Uterus (tissue), 3 donors: ENCODE measurements at regions not wholly inside any gene's neighbourhood (a gene's known extent, or its start where the extent isn't known, plus 50 kb on each side); places are given as distances from the start of the nearest gene placed in this dataset.

Experiments
- DNase-seq, 2 donors: peaks; one replicate each; pipeline ENCODE4 v3.0.0-alpha.2; 2019 to 2020
- H3K27ac ChIP-seq, 2 donors: fragments of 200-600 bp; sonication (generic); 1 replicate in 1 of 2; 2 replicates in 1 of 2; pipeline ENCODE4 v1.5.1; 2016 to 2018
- H3K27me3 ChIP-seq, 2 donors: fragments of 200-600 bp; sonication (generic); one replicate each; pipeline ENCODE4 v1.5.1; 2018 to 2019; ENCODE audit warnings: control low read depth in 1 of 2
- H3K36me3 ChIP-seq, 2 donors: fragments of 200-600 bp; sonication (generic); one replicate each; pipeline ENCODE4 v1.5.1; 2019; ENCODE audit warnings: control low read depth in 1 of 2
- H3K4me1 ChIP-seq, 2 donors: fragments of 200-600 bp; sonication (generic); one replicate each; pipeline ENCODE4 v1.5.1; 2018 to 2019; ENCODE audit warnings: control low read depth in 1 of 2
- H3K4me3 ChIP-seq, 2 donors: fragments of 200-600 bp; sonication (generic); 1 replicate in 1 of 2; 2 replicates in 1 of 2; pipeline ENCODE4 v1.5.1; 2018 to 2019; ENCODE audit warnings: mild to moderate bottlenecking in 1 of 2
- H3K9me3 ChIP-seq, 2 donors: fragments of 200-600 bp; sonication (generic); one replicate each; pipeline ENCODE4 v1.5.1; 2019; ENCODE audit warnings: control low read depth in 1 of 2
- POLR2A ChIP-seq, 2 donors: fragments of 450-650 bp; IDR thresholded peaks; one replicate each; pipeline ENCODE4 v1.6.1; 2016; ENCODE audit warnings: antibody characterized with exemption in 2 of 2, mild to moderate bottlenecking in 1 of 2, moderate library complexity in 1 of 2
- intact Hi-C: fragments of 100-400 bp; cut with DNase I; formaldehyde crosslinking; loops from one replicate; pipeline ENCODE4 v1.15.1; 2023; ENCODE audit warnings: low total_unique reads
- TF ChIP-seq, protein P1 (sequence below), 4 experiments: fragments of 200-600 bp in 2 of 4; fragments of 450-650 bp in 2 of 4; sonication (generic) in 2 of 4; IDR thresholded peaks; one replicate each; pipeline ENCODE4 v1.5.1; 2016 to 2019; ENCODE audit warnings: antibody characterized with exemption in 4 of 4, mild to moderate bottlenecking in 2 of 4, moderate library complexity in 1 of 4
- donor health status: DM: yes; HTN: yes; CAD: no.

DNA sequence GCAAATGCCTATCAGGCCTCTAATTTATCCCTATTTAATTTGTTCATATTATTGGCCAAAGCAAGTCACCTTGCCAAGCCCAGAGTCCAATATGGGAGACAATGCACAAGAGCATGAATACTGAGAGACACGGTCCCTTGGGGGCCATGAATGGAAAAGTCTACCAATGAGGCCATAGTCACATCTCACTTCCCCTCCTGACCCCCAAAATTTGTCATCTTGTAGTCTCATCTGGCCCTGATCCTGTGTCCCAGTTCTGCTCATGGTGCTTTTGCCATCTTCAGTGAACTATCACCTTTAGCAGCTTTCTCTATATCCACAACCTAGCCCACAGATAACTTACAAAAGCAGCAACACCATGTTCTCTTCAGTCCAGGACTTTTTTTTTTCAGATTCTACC lies 302.7 kb upstream of the MGAT5 start:
- no peak overlapping the region for H3K27ac ChIP-seq
- intact Hi-C loops, result no loop called here
- no peaks in the 10 kb centered on the region for H3K4me1 ChIP-seq
- H3K27me3 ChIP-seq, result no peaks in the 10 kb centered on the region
- TF ChIP-seq, protein P1, sequence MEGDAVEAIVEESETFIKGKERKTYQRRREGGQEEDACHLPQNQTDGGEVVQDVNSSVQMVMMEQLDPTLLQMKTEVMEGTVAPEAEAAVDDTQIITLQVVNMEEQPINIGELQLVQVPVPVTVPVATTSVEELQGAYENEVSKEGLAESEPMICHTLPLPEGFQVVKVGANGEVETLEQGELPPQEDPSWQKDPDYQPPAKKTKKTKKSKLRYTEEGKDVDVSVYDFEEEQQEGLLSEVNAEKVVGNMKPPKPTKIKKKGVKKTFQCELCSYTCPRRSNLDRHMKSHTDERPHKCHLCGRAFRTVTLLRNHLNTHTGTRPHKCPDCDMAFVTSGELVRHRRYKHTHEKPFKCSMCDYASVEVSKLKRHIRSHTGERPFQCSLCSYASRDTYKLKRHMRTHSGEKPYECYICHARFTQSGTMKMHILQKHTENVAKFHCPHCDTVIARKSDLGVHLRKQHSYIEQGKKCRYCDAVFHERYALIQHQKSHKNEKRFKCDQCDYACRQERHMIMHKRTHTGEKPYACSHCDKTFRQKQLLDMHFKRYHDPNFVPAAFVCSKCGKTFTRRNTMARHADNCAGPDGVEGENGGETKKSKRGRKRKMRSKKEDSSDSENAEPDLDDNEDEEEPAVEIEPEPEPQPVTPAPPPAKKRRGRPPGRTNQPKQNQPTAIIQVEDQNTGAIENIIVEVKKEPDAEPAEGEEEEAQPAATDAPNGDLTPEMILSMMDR (IDR thresholded peaks at IDR 0.05), result no peak
- no peak for TF ChIP-seq POLR2A (IDR thresholded peaks at IDR 0.05)
- H3K9me3 ChIP-seq, result no peaks in the 10 kb centered on the region
- DNase-seq, result no peak
- no peaks in the 10 kb centered on the region for H3K36me3 ChIP-seq
- no peak overlapping the region for H3K4me3 ChIP-seq

DNA sequence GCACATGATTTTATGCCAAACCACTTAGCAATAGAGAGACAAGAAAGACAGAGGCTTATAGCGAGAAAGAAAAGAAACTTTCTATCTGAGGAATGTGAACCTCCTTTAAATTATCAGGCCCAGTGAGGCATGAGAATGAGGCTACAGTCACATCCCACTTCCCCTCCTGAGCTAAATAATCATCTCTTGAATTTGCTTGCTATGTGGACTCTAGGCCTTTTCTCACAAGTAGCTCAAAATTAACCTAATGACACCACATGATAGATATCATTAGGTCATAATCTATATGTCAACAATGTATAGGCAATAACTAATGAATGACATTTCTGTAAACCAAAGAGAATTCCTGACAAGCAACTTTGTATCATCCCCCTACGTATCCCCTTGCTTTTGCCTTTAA lies 301.5 kb upstream of the MGAT5 start:
- DNase-seq, result no peak
- Histone ChIP-seq H3K27ac (no peak overlapping the region), H3K36me3 (no peaks in the 10 kb centered on the region), H3K27me3 (no peaks in the 10 kb centered on the region), H3K4me1 (no peaks in the 10 kb centered on the region), H3K9me3 (no peaks in the 10 kb centered on the region), H3K4me3 (no peak overlapping the region)
- TF ChIP-seq, protein P1 (IDR thresholded peaks at IDR 0.05), result no peak
- TF ChIP-seq POLR2A (IDR thresholded peaks at IDR 0.05), result no peak
- intact Hi-C loops, result no loop called here

DNA sequence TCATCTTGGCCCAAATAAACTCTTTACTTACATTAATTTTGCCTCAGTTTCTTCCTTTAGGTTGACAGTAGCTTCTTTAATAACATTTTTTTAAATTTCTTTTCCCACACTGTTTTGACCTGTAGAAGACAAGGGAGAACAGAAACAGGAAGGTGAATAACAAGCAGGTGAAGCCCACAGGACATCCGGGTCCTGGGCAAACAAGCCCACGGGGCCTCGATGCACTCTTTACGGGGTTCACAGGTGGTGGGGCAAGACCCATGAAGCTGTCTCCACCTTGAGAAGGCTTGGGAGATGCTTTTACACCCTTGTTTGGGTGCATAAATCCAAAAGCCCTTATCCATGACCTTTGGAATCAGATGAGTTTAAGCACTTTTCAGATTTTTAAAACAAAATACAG lies 301.0 kb upstream of the MGAT5 start:
- TF ChIP-seq, protein P1 (IDR thresholded peaks at IDR 0.05), result no peak
- no peak for TF ChIP-seq POLR2A (IDR thresholded peaks at IDR 0.05)
- Histone ChIP-seq H3K36me3 (no peaks in the 10 kb centered on the region), H3K27me3 (no peaks in the 10 kb centered on the region), H3K4me3 (no peak overlapping the region), H3K9me3 (no peaks in the 10 kb centered on the region), H3K4me1 (no peaks in the 10 kb centered on the region), H3K27ac (no peak overlapping the region)
- intact Hi-C loops, result no loop called here
- no peak for DNase-seq

DNA sequence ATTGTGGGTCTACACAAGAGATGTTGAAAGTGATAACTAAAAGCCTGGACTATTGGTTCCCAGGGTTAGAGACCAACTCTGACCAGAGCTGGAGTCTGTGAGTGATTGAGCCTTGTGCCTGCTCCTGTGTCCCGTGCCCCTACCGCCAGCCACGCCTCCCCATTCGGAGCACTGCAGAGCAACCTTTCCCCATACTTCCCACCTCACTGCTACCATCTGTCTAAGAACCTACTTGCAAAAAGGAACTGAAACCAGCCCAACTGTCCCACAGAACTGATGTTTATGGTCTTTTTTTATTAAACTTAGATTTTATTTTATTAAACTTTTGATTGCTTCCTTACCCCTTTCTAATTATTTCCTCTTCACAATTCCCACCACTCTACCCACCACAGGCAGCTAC lies 300.3 kb upstream of the MGAT5 start:
- Histone ChIP-seq H3K9me3 (no peaks in the 10 kb centered on the region), H3K36me3 (no peaks in the 10 kb centered on the region), H3K27me3 (no peaks in the 10 kb centered on the region), H3K4me1 (no peaks in the 10 kb centered on the region), H3K27ac (no peak overlapping the region), H3K4me3 (no peak overlapping the region)
- no peak for DNase-seq
- intact Hi-C loops, result no loop called here
- TF ChIP-seq, protein P1 (IDR thresholded peaks at IDR 0.05), result no peak
- no peak for TF ChIP-seq POLR2A (IDR thresholded peaks at IDR 0.05)

DNA sequence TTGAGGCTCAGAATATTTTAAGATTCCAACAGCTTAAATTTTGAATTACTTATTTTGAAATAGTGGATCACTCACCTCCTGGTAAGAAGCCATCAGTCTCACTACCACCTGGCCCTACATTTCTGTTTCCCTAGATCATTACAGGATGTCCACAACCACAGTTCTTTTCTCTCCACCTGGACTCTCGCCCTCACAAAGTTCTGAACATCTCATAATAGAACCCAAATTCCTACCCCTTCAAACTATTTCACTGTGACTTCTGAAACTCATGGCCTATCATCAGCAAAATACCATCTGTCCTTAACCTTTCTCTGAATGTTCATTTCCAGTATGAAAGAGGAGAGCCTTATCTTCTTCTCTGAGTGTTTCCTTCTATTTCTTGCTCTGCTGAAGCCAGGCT lies 299.2 kb upstream of the MGAT5 start:
- Histone ChIP-seq H3K4me3 (no peak overlapping the region), H3K9me3 (no peaks in the 10 kb centered on the region), H3K27ac (no peak overlapping the region), H3K36me3 (no peaks in the 10 kb centered on the region), H3K4me1 (no peaks in the 10 kb centered on the region), H3K27me3 (no peaks in the 10 kb centered on the region)
- no peak for DNase-seq
- TF ChIP-seq POLR2A (IDR thresholded peaks at IDR 0.05), result no peak
- TF ChIP-seq, protein P1 (IDR thresholded peaks at IDR 0.05), result no peak
- intact Hi-C loops, result no loop called here
